ENCODE measurements at regions not wholly inside any gene's neighbourhood (a gene's known extent, or its start where the extent isn't known, plus 50 kb on each side); places are given as distances from the start of the nearest gene placed in this dataset.

- Histone ChIP-seq H3K9me1 (replicated peaks; ENCODE audit: control insufficient read depth, extremely low read depth, insufficient read depth, low read length) (no peaks in the 10 kb centered on the region), H3K9me3 (replicated peaks; ENCODE audit: control insufficient read depth, insufficient read depth, low read length) (no peaks in the 10 kb centered on the region), H2AFZ (ENCODE audit: low read depth, low read length) (no peak overlapping the region), H3K9ac (replicated peaks; ENCODE audit: extremely low read depth, insufficient read depth, low read length) (no peak overlapping the region), H3K4me3 (replicated peaks in 1 of 3; ENCODE audit: insufficient read depth in 1 of 3, low read depth in 1 of 3, low read length in 3 of 3) (no peak overlapping the region), H3K4me1 (ENCODE audit: control insufficient read depth, extremely low read depth, insufficient read depth, low read length) (no peaks in the 10 kb centered on the region), H3K79me2 (ENCODE audit: control insufficient read depth, insufficient read depth, low read length) (no peaks in the 10 kb centered on the region), H3K4me2 (ENCODE audit: insufficient read depth, low read length) (no peak overlapping the region), H4K20me1 (replicated peaks; ENCODE audit: control insufficient read depth, extremely low read depth, insufficient read depth, low read length) (no peaks in the 10 kb centered on the region), H3K36me3 (ENCODE audit: control insufficient read depth in 2 of 2, extremely low read depth in 1 of 2, insufficient read depth in 2 of 2, low read length in 2 of 2) (no peaks in the 10 kb centered on the region), H3K27me3 (ENCODE audit: control insufficient read depth in 2 of 2, insufficient read depth in 2 of 2, low read length in 2 of 2) (no peaks in the 10 kb centered on the region), H3K27ac (ENCODE audit: insufficient read depth, low read depth, low read length) (no peak overlapping the region)
- ChIA-PET POLR2A (no interaction called here), CTCF (no interaction called here)
- no peak for TF ChIP-seq MYC (IDR thresholded peaks at IDR 0.05; ENCODE audit: low read depth, low read length)
- TF ChIP-seq CTCF (IDR thresholded peaks at IDR 0.05; ENCODE audit: extremely low read depth in 1 of 2, insufficient read depth in 1 of 2, low read depth in 1 of 2, low read length in 2 of 2): no peak
- TF ChIP-seq MAX (IDR thresholded peaks at IDR 0.05; ENCODE audit: insufficient read depth, insufficient read length): no peak
- TF ChIP-seq GATA2 (IDR thresholded peaks at IDR 0.05; ENCODE audit: insufficient read depth, insufficient read length, low read depth, low read length): no peak
- TF ChIP-seq EZH2 (IDR thresholded peaks at IDR 0.05; ENCODE audit: borderline replicate concordance, low read depth, low read length, severe bottlenecking): no peak
- intact Hi-C loops (cut with micrococcal nuclease) (no loop called here), dilution Hi-C loops (cut with MboI; ENCODE audit: extremely low pct_ligation_motif_present, low sequenced_read_pairs) (no loop called here)
- no TSS peak for BruUV-seq (replicated peaks)
- DNase-seq (ENCODE audit: low read depth, low spot score) (no peak), FAIRE-seq (no peak)
These were observed 141.2 kb upstream of the RNF32 start for GRCh38 chr7:156499247-156499881.
